LNCAP (cell line): ENCODE measurements at regions not wholly inside any gene's neighbourhood (a gene's known extent, or its start where the extent isn't known, plus 50 kb on each side); places are given as distances from the start of the nearest gene placed in this dataset.

Experiments used
- TF ChIP-seq, protein P1 (sequence below): fragments of 450-650 bp; IDR thresholded peaks from 2 replicates; pipeline ENCODE4 v1.5.1; 2017; ENCODE audit warnings: mild to moderate bottlenecking

- TF ChIP-seq, protein P1, sequence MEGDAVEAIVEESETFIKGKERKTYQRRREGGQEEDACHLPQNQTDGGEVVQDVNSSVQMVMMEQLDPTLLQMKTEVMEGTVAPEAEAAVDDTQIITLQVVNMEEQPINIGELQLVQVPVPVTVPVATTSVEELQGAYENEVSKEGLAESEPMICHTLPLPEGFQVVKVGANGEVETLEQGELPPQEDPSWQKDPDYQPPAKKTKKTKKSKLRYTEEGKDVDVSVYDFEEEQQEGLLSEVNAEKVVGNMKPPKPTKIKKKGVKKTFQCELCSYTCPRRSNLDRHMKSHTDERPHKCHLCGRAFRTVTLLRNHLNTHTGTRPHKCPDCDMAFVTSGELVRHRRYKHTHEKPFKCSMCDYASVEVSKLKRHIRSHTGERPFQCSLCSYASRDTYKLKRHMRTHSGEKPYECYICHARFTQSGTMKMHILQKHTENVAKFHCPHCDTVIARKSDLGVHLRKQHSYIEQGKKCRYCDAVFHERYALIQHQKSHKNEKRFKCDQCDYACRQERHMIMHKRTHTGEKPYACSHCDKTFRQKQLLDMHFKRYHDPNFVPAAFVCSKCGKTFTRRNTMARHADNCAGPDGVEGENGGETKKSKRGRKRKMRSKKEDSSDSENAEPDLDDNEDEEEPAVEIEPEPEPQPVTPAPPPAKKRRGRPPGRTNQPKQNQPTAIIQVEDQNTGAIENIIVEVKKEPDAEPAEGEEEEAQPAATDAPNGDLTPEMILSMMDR: no peak
Observed at GRCh38 chr10:36604316-36604715, 521.1 kb upstream of the ANKRD30A start.

- TF ChIP-seq, protein P1: no peak
Observed at GRCh38 chr10:36603688-36604087, 521.7 kb upstream of the ANKRD30A start.

GRCh38 chr10:36602374-36602773 lies 523.0 kb upstream of the ANKRD30A start:
- TF ChIP-seq, protein P1: no peak

- TF ChIP-seq, protein P1: no peak
Observed at GRCh38 chr10:36597756-36598320, 527.6 kb upstream of the ANKRD30A start.

DNA sequence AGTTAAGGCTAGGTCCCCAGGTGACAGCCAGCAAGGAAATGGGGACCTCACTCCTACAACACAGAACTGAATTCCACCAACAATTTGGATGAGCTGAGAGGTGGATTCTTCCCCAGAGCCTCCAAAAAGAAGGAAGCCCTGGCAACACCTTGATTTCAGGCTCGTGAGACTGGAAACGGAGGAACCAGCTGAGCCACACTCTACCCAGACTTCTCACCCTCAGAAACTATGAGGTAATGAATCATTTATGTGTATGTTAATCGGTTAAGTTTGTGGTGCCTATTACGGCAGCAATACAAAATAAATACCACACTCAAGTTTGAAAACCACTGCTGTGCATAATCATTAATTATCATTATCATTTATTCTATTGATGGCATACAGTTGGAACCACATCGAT lies 532.4 kb upstream of the ANKRD30A start:
- TF ChIP-seq, protein P1: no peak

DNA sequence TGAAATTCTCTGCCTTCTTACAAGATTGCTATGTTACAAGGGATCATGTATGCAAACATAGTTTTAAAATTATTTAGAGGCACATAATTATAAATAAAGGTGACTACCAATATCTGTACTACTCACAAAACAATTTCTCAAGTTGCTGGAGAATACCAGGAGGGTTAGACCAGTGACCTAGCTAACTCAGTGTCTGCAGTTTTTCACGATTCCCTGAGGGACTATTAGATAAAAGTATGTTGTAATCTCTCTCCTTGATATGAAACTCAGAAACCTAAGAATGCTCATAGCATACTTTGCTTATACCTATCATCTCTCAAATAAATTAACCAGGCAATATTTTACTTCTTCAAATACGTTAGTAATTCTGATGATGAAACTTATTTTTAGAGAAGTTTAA lies 534.0 kb upstream of the ANKRD30A start:
- TF ChIP-seq, protein P1: no peak

- TF ChIP-seq, protein P1: no peak
Observed at GRCh38 chr10:36583690-36584089, 541.7 kb upstream of the ANKRD30A start.

DNA sequence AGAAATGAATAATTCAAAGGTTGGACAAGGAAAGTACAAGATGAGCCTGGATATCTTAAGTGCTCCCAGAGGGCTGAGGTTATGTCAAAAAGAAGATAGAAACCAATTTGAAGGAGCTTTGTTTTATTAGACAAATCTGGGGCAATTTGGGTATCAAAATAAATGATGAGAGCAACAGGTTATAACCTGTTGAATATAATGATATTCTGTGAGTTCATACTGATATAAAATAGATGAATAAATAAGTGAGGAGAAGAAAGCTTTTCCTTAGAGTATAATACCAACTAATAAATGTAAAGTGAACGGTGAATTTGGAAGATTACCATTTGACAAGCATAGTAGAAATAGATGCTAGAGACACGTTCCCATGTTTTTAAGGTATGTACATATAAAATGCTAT lies 544.2 kb upstream of the ANKRD30A start:
- TF ChIP-seq, protein P1: no peak
